ENCODE measurements at regions not wholly inside any gene's neighbourhood (a gene's known extent, or its start where the extent isn't known, plus 50 kb on each side); places are given as distances from the start of the nearest gene placed in this dataset.
"Not testable (repeated sequence)": the region's sequence is repeated elsewhere in the genome, so short reads cannot be mapped to it uniquely, and the experiment has no call there.

GRCh38 chr10:46108158-46108499 is 62.1 kb upstream of the MSMB start:
- not testable (repeated sequence) for TF ChIP-seq CTCF, POLR2A, EP300 (IDR thresholded peaks at IDR 0.05)

Measured in tibial nerve (tissue), 4 donors.